ENCODE measurements at regions not wholly inside any gene's neighbourhood (a gene's known extent, or its start where the extent isn't known, plus 50 kb on each side); places are given as distances from the start of the nearest gene placed in this dataset.

DNA sequence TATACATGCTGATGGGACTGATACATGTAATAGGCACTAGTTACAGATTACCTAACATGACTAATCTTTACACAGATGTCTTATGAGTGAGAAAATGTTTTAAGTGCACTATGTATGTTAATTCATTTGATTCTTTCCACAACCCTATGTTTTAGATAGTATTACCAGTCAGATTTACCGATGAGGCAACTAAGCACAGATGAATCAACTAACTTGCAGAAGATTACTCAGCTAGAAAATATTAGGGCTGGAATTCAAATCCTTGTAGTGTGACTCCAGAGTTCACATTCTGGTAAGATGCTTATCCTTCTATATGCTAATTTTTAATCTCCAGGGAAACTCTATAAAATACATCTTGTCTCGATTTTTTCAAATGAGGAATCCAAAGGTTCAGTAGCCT lies 964.9 kb downstream of the REEP3 start:
- TF ChIP-seq, protein P1, sequence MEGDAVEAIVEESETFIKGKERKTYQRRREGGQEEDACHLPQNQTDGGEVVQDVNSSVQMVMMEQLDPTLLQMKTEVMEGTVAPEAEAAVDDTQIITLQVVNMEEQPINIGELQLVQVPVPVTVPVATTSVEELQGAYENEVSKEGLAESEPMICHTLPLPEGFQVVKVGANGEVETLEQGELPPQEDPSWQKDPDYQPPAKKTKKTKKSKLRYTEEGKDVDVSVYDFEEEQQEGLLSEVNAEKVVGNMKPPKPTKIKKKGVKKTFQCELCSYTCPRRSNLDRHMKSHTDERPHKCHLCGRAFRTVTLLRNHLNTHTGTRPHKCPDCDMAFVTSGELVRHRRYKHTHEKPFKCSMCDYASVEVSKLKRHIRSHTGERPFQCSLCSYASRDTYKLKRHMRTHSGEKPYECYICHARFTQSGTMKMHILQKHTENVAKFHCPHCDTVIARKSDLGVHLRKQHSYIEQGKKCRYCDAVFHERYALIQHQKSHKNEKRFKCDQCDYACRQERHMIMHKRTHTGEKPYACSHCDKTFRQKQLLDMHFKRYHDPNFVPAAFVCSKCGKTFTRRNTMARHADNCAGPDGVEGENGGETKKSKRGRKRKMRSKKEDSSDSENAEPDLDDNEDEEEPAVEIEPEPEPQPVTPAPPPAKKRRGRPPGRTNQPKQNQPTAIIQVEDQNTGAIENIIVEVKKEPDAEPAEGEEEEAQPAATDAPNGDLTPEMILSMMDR (IDR thresholded peaks at IDR 0.05), result no peak
- TF ChIP-seq POLR2A (IDR thresholded peaks at IDR 0.05), result no peak

All from body of pancreas (tissue), 4 donors.